Gastrocnemius medialis (tissue), 4 donors: ENCODE measurements at regions not wholly inside any gene's neighbourhood (a gene's known extent, or its start where the extent isn't known, plus 50 kb on each side); places are given as distances from the start of the nearest gene placed in this dataset.

Experiments
- ATAC-seq, 2 donors: fragments of 150-250 bp; one replicate each; pipeline ENCODE4 v1.9.1; 2016
- DNase-seq, 2 donors: peaks; one replicate each; pipeline ENCODE4 v3.0.0-alpha.2; 2019
- H3K27ac ChIP-seq, 4 donors: fragments of 200-600 bp; sonication (generic); 1 replicate in 1 of 4; 2 replicates in 3 of 4; pipeline ENCODE4 v1.5.1; 2016 to 2018; ENCODE audit warnings: mild to moderate bottlenecking in 2 of 4, moderate library complexity in 1 of 4
- H3K27me3 ChIP-seq, 3 donors: fragments of 200-600 bp; sonication (generic) in 2 of 3; 1 replicate in 1 of 3; 2 replicates in 2 of 3; pipeline versions ENCODE4 v1.5.1 to v1.6.0; 2016 to 2019; ENCODE audit warnings: mild to moderate bottlenecking in 1 of 3, moderate library complexity in 1 of 3
- H3K36me3 ChIP-seq, 2 donors: fragments of 200-600 bp; sonication (generic) in 1 of 2; one replicate each; pipeline ENCODE4 v1.5.1; 2017 to 2018
- H3K4me1 ChIP-seq, 2 donors: fragments of 200-600 bp; sonication (generic) in 1 of 2; one replicate each; pipeline ENCODE4 v1.5.1; 2016 to 2017; ENCODE audit warnings: mild to moderate bottlenecking in 2 of 2
- H3K4me3 ChIP-seq, 4 donors: fragments of 200-600 bp; sonication (generic) in 3 of 4; 1 replicate in 1 of 4; 2 replicates in 3 of 4; pipeline ENCODE4 v1.5.1; 2016 to 2019; ENCODE audit warnings: mild to moderate bottlenecking in 2 of 4
- H3K9me3 ChIP-seq, 3 donors: fragments of 200-600 bp; sonication (generic) in 2 of 3; 1 replicate in 1 of 3; 2 replicates in 2 of 3; pipeline ENCODE4 v1.5.1; 2016 to 2019
- CTCF ChIP-seq, 5 experiments: fragments of 450-650 bp in 3 of 5; fragments of 200-600 bp in 2 of 5; sonication (generic) in 2 of 5; IDR thresholded peaks in 4 of 5; conservative IDR thresholded peaks in 1 of 5; 1 replicate in 4 of 5; 2 replicates in 1 of 5; pipeline ENCODE4 v1.5.1; 2016 to 2019; ENCODE audit warnings: antibody characterized with exemption in 5 of 5, mild to moderate bottlenecking in 3 of 5, moderate library complexity in 3 of 5
- POLR2A ChIP-seq, 2 donors: fragments of 450-650 bp; IDR thresholded peaks; one replicate each; pipeline ENCODE4 v1.6.1; 2017; ENCODE audit warnings: antibody characterized with exemption in 2 of 2, mild to moderate bottlenecking in 2 of 2, moderate library complexity in 2 of 2
- in situ Hi-C, 4 donors: fragments of 200-750 bp; cut with MboI; loops; one replicate each; pipeline versions ENCODE4 v1.15.0 to v1.8.0; 2017; ENCODE audit warnings: low sequenced_read_pairs in 4 of 4
- intact Hi-C: fragments of 100-400 bp; cut with DNase I; formaldehyde crosslinking; loops from one replicate; pipeline ENCODE4 v1.15.1; 2023; ENCODE audit warnings: low total_unique reads

GRCh38 chr2:59590798-59591197 is 962.7 kb downstream of the BCL11A start:
- Histone ChIP-seq H3K9me3 (no peaks in the 10 kb centered on the region), H3K4me1 (no peaks in the 10 kb centered on the region), H3K36me3 (no peaks in the 10 kb centered on the region), H3K27me3 (no peaks in the 10 kb centered on the region), H3K27ac (no peak overlapping the region), H3K4me3 (no peak overlapping the region)
- in situ Hi-C loops, result no loop called here
- ATAC-seq, result no peak
- intact Hi-C loops, result no loop called here
- DNase-seq, result no peak
- TF ChIP-seq CTCF (IDR thresholded peaks at IDR 0.05 in 4 of 5, conservative IDR thresholded peaks at IDR 0.05 in 1 of 5) (no peak), POLR2A (IDR thresholded peaks at IDR 0.05) (no peak)

- H3K9me3 ChIP-seq, result no peaks in the 10 kb centered on the region
- no peaks in the 10 kb centered on the region for H3K4me1 ChIP-seq
- no peaks in the 10 kb centered on the region for H3K36me3 ChIP-seq
- H3K27me3 ChIP-seq, result no peaks in the 10 kb centered on the region
- no peak overlapping the region for H3K27ac ChIP-seq
- DNase-seq (no peak), ATAC-seq (no peak)
- in situ Hi-C loops (no loop called here), intact Hi-C loops (no loop called here)
- TF ChIP-seq CTCF (IDR thresholded peaks at IDR 0.05 in 4 of 5, conservative IDR thresholded peaks at IDR 0.05 in 1 of 5), result no peak
- no peak for TF ChIP-seq POLR2A (IDR thresholded peaks at IDR 0.05)
- H3K4me3 ChIP-seq, result no peak overlapping the region
Measured at GRCh38 chr2:59589881-59590280, 963.6 kb downstream of the BCL11A start.

GRCh38 chr2:59588286-59588685 is 965.2 kb downstream of the BCL11A start:
- H3K4me1 ChIP-seq, result no peaks in the 10 kb centered on the region
- H3K27ac ChIP-seq, result no peak overlapping the region
- TF ChIP-seq CTCF (IDR thresholded peaks at IDR 0.05 in 4 of 5, conservative IDR thresholded peaks at IDR 0.05 in 1 of 5) (no peak), POLR2A (IDR thresholded peaks at IDR 0.05) (no peak)
- intact Hi-C loops, result no loop called here
- ATAC-seq, result no peak
- H3K4me3 ChIP-seq, result no peak overlapping the region
- no peaks in the 10 kb centered on the region for H3K36me3 ChIP-seq
- DNase-seq, result no peak
- H3K9me3 ChIP-seq, result no peaks in the 10 kb centered on the region
- H3K27me3 ChIP-seq, result no peaks in the 10 kb centered on the region
- in situ Hi-C loops, result no loop called here

- intact Hi-C loops (no loop called here), in situ Hi-C loops (no loop called here)
- Histone ChIP-seq H3K4me1 (no peaks in the 10 kb centered on the region), H3K4me3 (no peak overlapping the region), H3K27ac (no peak overlapping the region), H3K36me3 (no peaks in the 10 kb centered on the region), H3K9me3 (no peaks in the 10 kb centered on the region), H3K27me3 (no peaks in the 10 kb centered on the region)
- DNase-seq, result no peak
- TF ChIP-seq CTCF (IDR thresholded peaks at IDR 0.05 in 4 of 5, conservative IDR thresholded peaks at IDR 0.05 in 1 of 5), result no peak
- TF ChIP-seq POLR2A (IDR thresholded peaks at IDR 0.05), result no peak
- no peak for ATAC-seq
Measured at GRCh38 chr2:59586176-59586575, 967.3 kb downstream of the BCL11A start.

- DNase-seq, result no peak
- H3K9me3 ChIP-seq, result no peaks in the 10 kb centered on the region
- H3K4me1 ChIP-seq, result no peaks in the 10 kb centered on the region
- no peaks in the 10 kb centered on the region for H3K27me3 ChIP-seq
- intact Hi-C loops (no loop called here), in situ Hi-C loops (no loop called here)
- H3K4me3 ChIP-seq, result no peak overlapping the region
- TF ChIP-seq POLR2A (IDR thresholded peaks at IDR 0.05), result no peak
- TF ChIP-seq CTCF (IDR thresholded peaks at IDR 0.05 in 4 of 5, conservative IDR thresholded peaks at IDR 0.05 in 1 of 5), result no peak
- ATAC-seq, result no peak
- H3K36me3 ChIP-seq, result no peaks in the 10 kb centered on the region
- no peak overlapping the region for H3K27ac ChIP-seq
Measured at GRCh38 chr2:59585655-59586054, 967.8 kb downstream of the BCL11A start.
